ENCODE measurements at regions not wholly inside any gene's neighbourhood (a gene's known extent, or its start where the extent isn't known, plus 50 kb on each side); places are given as distances from the start of the nearest gene placed in this dataset.

DNA sequence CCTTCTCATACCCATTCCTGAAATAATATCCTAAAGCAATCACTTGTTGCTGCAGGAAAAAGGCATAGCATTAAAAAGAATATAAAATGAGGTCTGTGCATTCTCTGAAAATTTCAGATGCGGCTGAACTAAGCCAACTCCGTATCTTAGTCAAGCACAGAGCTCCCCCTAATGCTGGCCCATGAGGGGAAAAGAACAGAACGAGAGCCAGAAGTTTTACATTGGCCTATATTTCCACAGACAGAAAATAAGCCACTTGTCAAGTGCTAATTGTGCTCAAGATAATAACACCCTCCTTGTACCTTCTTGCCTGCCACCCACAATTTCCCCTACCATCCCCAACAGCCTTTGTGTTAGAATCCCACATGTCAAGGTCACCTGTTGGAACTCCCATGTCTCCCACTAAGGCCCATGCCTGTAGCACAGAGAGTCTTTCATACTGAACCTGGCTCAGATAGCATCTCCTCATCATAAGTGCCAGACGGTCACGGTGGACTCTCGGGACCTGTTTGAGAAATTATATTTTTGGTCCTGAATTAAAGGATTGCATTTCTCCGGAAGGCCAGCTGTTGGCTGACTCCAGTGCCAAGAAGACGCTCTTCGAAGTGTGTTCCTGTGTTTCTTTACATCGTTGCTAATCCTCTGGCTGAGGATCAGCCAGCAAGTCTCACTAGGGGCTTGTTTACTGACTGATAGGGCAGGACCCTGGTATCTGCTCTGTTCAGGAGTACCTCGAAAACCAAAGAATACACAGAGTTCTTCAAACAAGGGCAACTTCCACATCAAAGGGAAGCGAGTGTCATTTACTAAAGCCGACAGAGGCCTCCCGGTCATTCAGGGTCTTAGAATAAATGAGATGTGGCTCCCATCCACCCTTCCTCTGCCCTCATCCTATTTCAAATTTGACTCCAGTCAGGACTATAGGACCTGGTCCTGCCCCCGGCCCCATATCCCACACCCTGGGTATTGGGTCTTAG lies 183.4 kb upstream of the FBXL4 start:
- Histone ChIP-seq H4K20me1 (ENCODE audit: control insufficient read depth, extremely low read depth, insufficient read depth, low read length) (no peaks in the 10 kb centered on the region), H3K27me3 (ENCODE audit: control insufficient read depth, insufficient read depth, low read length) (no peaks in the 10 kb centered on the region), H2AFZ (ENCODE audit: low read length) (no peak overlapping the region), H3K9ac (ENCODE audit: insufficient read depth, low read length) (no peak overlapping the region), H3K4me1 (ENCODE audit: control insufficient read depth, extremely low read depth, insufficient read depth, low read length) (no peaks in the 10 kb centered on the region), H3K36me3 (ENCODE audit: control insufficient read depth, insufficient read depth, low read length) (no peaks in the 10 kb centered on the region), H3K4me3 (replicated peaks in 1 of 4; ENCODE audit: control extremely low read depth in 1 of 4, insufficient read depth in 1 of 4, low read depth in 3 of 4, low read length in 4 of 4) (no peak overlapping the region), H3K27ac (ENCODE audit: insufficient read depth, low read length) (no peak overlapping the region), H3K4me2 (ENCODE audit: extremely low read depth, insufficient read depth, low read length) (no peak overlapping the region), H3K79me2 (ENCODE audit: control insufficient read depth, insufficient read depth, low read length) (no peaks in the 10 kb centered on the region), H3K9me3 (ENCODE audit: control insufficient read depth, insufficient read depth, low read depth, low read length) (no peaks in the 10 kb centered on the region)
- TF ChIP-seq, protein P1, sequence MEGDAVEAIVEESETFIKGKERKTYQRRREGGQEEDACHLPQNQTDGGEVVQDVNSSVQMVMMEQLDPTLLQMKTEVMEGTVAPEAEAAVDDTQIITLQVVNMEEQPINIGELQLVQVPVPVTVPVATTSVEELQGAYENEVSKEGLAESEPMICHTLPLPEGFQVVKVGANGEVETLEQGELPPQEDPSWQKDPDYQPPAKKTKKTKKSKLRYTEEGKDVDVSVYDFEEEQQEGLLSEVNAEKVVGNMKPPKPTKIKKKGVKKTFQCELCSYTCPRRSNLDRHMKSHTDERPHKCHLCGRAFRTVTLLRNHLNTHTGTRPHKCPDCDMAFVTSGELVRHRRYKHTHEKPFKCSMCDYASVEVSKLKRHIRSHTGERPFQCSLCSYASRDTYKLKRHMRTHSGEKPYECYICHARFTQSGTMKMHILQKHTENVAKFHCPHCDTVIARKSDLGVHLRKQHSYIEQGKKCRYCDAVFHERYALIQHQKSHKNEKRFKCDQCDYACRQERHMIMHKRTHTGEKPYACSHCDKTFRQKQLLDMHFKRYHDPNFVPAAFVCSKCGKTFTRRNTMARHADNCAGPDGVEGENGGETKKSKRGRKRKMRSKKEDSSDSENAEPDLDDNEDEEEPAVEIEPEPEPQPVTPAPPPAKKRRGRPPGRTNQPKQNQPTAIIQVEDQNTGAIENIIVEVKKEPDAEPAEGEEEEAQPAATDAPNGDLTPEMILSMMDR (conservative IDR thresholded peaks at IDR 0.05 in 1 of 2, IDR thresholded peaks at IDR 0.05 in 1 of 2; ENCODE audit: low read depth in 1 of 2, low read length in 2 of 2) = no peak
- no peak for TF ChIP-seq EZH2 (IDR thresholded peaks at IDR 0.05; ENCODE audit: low read length, missing control alignments)
- DNase-seq (ENCODE audit: low read depth in 2 of 2) = no peak

GRCh38 chr6:99129835-99130234 lies 182.1 kb upstream of the FBXL4 start:
- TF ChIP-seq, protein P1 (conservative IDR thresholded peaks at IDR 0.05 in 1 of 2, IDR thresholded peaks at IDR 0.05 in 1 of 2; ENCODE audit: low read depth in 1 of 2, low read length in 2 of 2) = no peak
- TF ChIP-seq EZH2 (IDR thresholded peaks at IDR 0.05; ENCODE audit: low read length, missing control alignments) = no peak
- H3K36me3 ChIP-seq (ENCODE audit: control insufficient read depth, insufficient read depth, low read length) = no peaks in the 10 kb centered on the region
- H3K9ac ChIP-seq (ENCODE audit: insufficient read depth, low read length) = no peak overlapping the region
- no peak for DNase-seq (ENCODE audit: low read depth in 2 of 2)
- no peaks in the 10 kb centered on the region for H3K4me1 ChIP-seq (ENCODE audit: control insufficient read depth, extremely low read depth, insufficient read depth, low read length)
- no peaks in the 10 kb centered on the region for H3K79me2 ChIP-seq (ENCODE audit: control insufficient read depth, insufficient read depth, low read length)
- no peaks in the 10 kb centered on the region for H3K9me3 ChIP-seq (ENCODE audit: control insufficient read depth, insufficient read depth, low read depth, low read length)
- H3K4me2 ChIP-seq (ENCODE audit: extremely low read depth, insufficient read depth, low read length) = no peak overlapping the region
- H3K27ac ChIP-seq (ENCODE audit: insufficient read depth, low read length) = no peak overlapping the region
- no peaks in the 10 kb centered on the region for H3K27me3 ChIP-seq (ENCODE audit: control insufficient read depth, insufficient read depth, low read length)
- no peak overlapping the region for H2AFZ ChIP-seq (ENCODE audit: low read length)
- no peaks in the 10 kb centered on the region for H4K20me1 ChIP-seq (ENCODE audit: control insufficient read depth, extremely low read depth, insufficient read depth, low read length)
- no peak overlapping the region for H3K4me3 ChIP-seq (replicated peaks in 1 of 4; ENCODE audit: control extremely low read depth in 1 of 4, insufficient read depth in 1 of 4, low read depth in 3 of 4, low read length in 4 of 4)

GRCh38 chr6:99121748-99122147 lies 174.0 kb upstream of the FBXL4 start:
- H3K27me3 ChIP-seq (ENCODE audit: control insufficient read depth, insufficient read depth, low read length) = no peaks in the 10 kb centered on the region
- H3K9ac ChIP-seq (ENCODE audit: insufficient read depth, low read length) = no peak overlapping the region
- H2AFZ ChIP-seq (ENCODE audit: low read length) = no peak overlapping the region
- H3K4me3 ChIP-seq (replicated peaks in 1 of 4; ENCODE audit: control extremely low read depth in 1 of 4, insufficient read depth in 1 of 4, low read depth in 3 of 4, low read length in 4 of 4) = no peak overlapping the region
- H3K79me2 ChIP-seq (ENCODE audit: control insufficient read depth, insufficient read depth, low read length) = no peaks in the 10 kb centered on the region
- no peaks in the 10 kb centered on the region for H4K20me1 ChIP-seq (ENCODE audit: control insufficient read depth, extremely low read depth, insufficient read depth, low read length)
- no peaks in the 10 kb centered on the region for H3K4me1 ChIP-seq (ENCODE audit: control insufficient read depth, extremely low read depth, insufficient read depth, low read length)
- no peak for DNase-seq (ENCODE audit: low read depth in 2 of 2)
- H3K4me2 ChIP-seq (ENCODE audit: extremely low read depth, insufficient read depth, low read length) = no peak overlapping the region
- no peak overlapping the region for H3K27ac ChIP-seq (ENCODE audit: insufficient read depth, low read length)
- TF ChIP-seq, protein P1 (conservative IDR thresholded peaks at IDR 0.05 in 1 of 2, IDR thresholded peaks at IDR 0.05 in 1 of 2; ENCODE audit: low read depth in 1 of 2, low read length in 2 of 2) = no peak
- TF ChIP-seq EZH2 (IDR thresholded peaks at IDR 0.05; ENCODE audit: low read length, missing control alignments) = no peak
- no peaks in the 10 kb centered on the region for H3K36me3 ChIP-seq (ENCODE audit: control insufficient read depth, insufficient read depth, low read length)
- H3K9me3 ChIP-seq (ENCODE audit: control insufficient read depth, insufficient read depth, low read depth, low read length) = no peaks in the 10 kb centered on the region
